PC-3 (cell line): ENCODE measurements at regions not wholly inside any gene's neighbourhood (a gene's known extent, or its start where the extent isn't known, plus 50 kb on each side); places are given as distances from the start of the nearest gene placed in this dataset.

Source experiments
- ATAC-seq: fragments of 200-7000 bp; cut with Tn5 transposase; 2 replicates; pipeline ENCODE4 v1.9.1; 2020; ENCODE audit warnings: mild to moderate bottlenecking, moderate library complexity
- BruUV-seq: library from RNA; stranded (reverse); fragments of 400-500 nt; replicated peaks from 2 replicates; lab custom pipeline; 2021; lab: Mats Ljungman, UMichigan
- CTCF ChIA-PET: fragments of 300-600 bp; sonication (Branson Sonifier 250); formaldehyde crosslinking; loops from one replicate; lab custom pipeline; 2022; ENCODE audit warnings: antibody characterized with exemption; lab: Charles Lee
- POLR2A ChIA-PET: fragments of 300-600 bp; sonication (Branson Sonifier 250); formaldehyde crosslinking; loops from one replicate; lab custom pipeline; 2022; ENCODE audit warnings: antibody characterized with exemption; ENCODE audit not compliant: unreplicated experiment; lab: Charles Lee
- DNase-seq: peaks from one replicate; pipeline ENCODE4 v3.0.0-alpha.2; 2015
- H2AFZ ChIP-seq: fragments of 300-600 bp; sonication (generic); 2 replicates; pipeline ENCODE4 v1.6.0; 2016; ENCODE audit warnings: antibody characterized with exemption, low read length
- H3F3A ChIP-seq: fragments of 300-600 bp; sonication (generic); one replicate; pipeline ENCODE4 v1.6.0; 2017; ENCODE audit warnings: antibody characterized with exemption, low read length, control low read depth, mild to moderate bottlenecking; ENCODE audit not compliant: unreplicated experiment
- H3K27ac ChIP-seq: fragments of 300-600 bp; sonication (generic); 2 replicates; pipeline ENCODE4 v1.5.1; 2016; ENCODE audit warnings: mild to moderate bottlenecking, low read length
- H3K27me3 ChIP-seq: fragments of 300-600 bp; sonication (generic); 2 replicates; pipeline ENCODE4 v1.6.1; 2016; ENCODE audit warnings: low read length, mixed read lengths
- H3K36me3 ChIP-seq: fragments of 300-600 bp; sonication (generic); 2 replicates; pipeline ENCODE4 v1.6.1; 2016; ENCODE audit warnings: low read depth, mixed run types, low read length, mixed read lengths
- H3K4me1 ChIP-seq: fragments of 300-600 bp; sonication (generic); 2 replicates; pipeline ENCODE4 v1.5.1; 2016; ENCODE audit warnings: low read length; ENCODE audit not compliant: insufficient read depth
- H3K4me2 ChIP-seq: fragments of 300-600 bp; sonication (generic); 2 replicates; pipeline ENCODE4 v1.6.0; 2016; ENCODE audit warnings: low read length
- H3K4me3 ChIP-seq: fragments of 300-600 bp; sonication (generic); 2 replicates; pipeline ENCODE4 v1.5.1; 2016; ENCODE audit warnings: mild to moderate bottlenecking, low read length, mixed read lengths
- H3K79me2 ChIP-seq: fragments of 300-600 bp; sonication (generic); 2 replicates; pipeline ENCODE4 v1.6.1; 2017; ENCODE audit warnings: low read length, mixed read lengths
- H3K9ac ChIP-seq: fragments of 300-600 bp; sonication (generic); 2 replicates; pipeline ENCODE4 v1.6.0; 2016; ENCODE audit warnings: mild to moderate bottlenecking, low read length
- H3K9me2 ChIP-seq: fragments of 300-600 bp; sonication (generic); replicated peaks from 2 replicates; pipeline ENCODE4 v1.6.1; 2016; ENCODE audit warnings: mixed run types, low read length, mixed read lengths
- H3K9me3 ChIP-seq: fragments of 300-600 bp; sonication (generic); 2 replicates; pipeline ENCODE4 v1.6.1; 2016; ENCODE audit warnings: low read length, mixed read lengths
- H4K20me1 ChIP-seq: fragments of 300-600 bp; sonication (generic); 2 replicates; pipeline ENCODE4 v1.6.1; 2016; ENCODE audit warnings: low read length, mixed read lengths
- EZH2 ChIP-seq: fragments of 300-600 bp; sonication (generic); IDR thresholded peaks from one replicate; pipeline ENCODE4 v1.6.1; 2017; ENCODE audit warnings: antibody characterized with exemption, mild to moderate bottlenecking, low read length; ENCODE audit not compliant: unreplicated experiment
- EZH2phosphoT487 ChIP-seq: fragments of 300-600 bp; sonication (generic); IDR thresholded peaks from 2 replicates; pipeline ENCODE4 v1.6.1; 2018; ENCODE audit warnings: mild to moderate bottlenecking, antibody characterized with exemption, low read length, borderline replicate concordance
- intact Hi-C: fragments of 100-400 bp; cut with micrococcal nuclease; formaldehyde crosslinking; loops from 2 replicates; pipeline ENCODE4 v1.9.0; 2023
- TF ChIP-seq, protein P1 (sequence below): fragments of 300-600 bp; sonication (generic); conservative IDR thresholded peaks from 2 replicates; pipeline ENCODE4 v1.5.1; 2017; ENCODE audit warnings: antibody characterized with exemption, low read depth, mild to moderate bottlenecking, low read length

GRCh38 chr14:61625165-61625564 is 70.1 kb upstream of the HIF1A start:
- TF ChIP-seq EZH2phosphoT487 (no peak), EZH2 (no peak)
- TF ChIP-seq, protein P1, sequence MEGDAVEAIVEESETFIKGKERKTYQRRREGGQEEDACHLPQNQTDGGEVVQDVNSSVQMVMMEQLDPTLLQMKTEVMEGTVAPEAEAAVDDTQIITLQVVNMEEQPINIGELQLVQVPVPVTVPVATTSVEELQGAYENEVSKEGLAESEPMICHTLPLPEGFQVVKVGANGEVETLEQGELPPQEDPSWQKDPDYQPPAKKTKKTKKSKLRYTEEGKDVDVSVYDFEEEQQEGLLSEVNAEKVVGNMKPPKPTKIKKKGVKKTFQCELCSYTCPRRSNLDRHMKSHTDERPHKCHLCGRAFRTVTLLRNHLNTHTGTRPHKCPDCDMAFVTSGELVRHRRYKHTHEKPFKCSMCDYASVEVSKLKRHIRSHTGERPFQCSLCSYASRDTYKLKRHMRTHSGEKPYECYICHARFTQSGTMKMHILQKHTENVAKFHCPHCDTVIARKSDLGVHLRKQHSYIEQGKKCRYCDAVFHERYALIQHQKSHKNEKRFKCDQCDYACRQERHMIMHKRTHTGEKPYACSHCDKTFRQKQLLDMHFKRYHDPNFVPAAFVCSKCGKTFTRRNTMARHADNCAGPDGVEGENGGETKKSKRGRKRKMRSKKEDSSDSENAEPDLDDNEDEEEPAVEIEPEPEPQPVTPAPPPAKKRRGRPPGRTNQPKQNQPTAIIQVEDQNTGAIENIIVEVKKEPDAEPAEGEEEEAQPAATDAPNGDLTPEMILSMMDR = no peak
- Histone ChIP-seq H3K27ac (no peak overlapping the region), H4K20me1 (no peaks in the 10 kb centered on the region), H3K9me3 (no peaks in the 10 kb centered on the region), H3K9ac (no peak overlapping the region), H3K27me3 (no peaks in the 10 kb centered on the region), H3F3A (no peaks in the 10 kb centered on the region), H3K9me2 (0 out of 2 replicates have a peak, but pooled peaks cover 4% of the 10 kb centered on the region), H3K36me3 (no peaks in the 10 kb centered on the region), H3K4me2 (no peak overlapping the region), H2AFZ (peak overlapping the region; percentile 54), H3K4me3 (no peak overlapping the region), H3K79me2 (no peaks in the 10 kb centered on the region), H3K4me1 (peaks cover 33% of the 10 kb centered on the region)
- BruUV-seq = no TSS peak
- intact Hi-C loops = no loop called here
- peak; percentile 61 for DNase-seq
- peak; percentile 36 for ATAC-seq
- CTCF ChIA-PET = no interaction called here
- POLR2A ChIA-PET = no interaction called here

GRCh38 chr14:61627612-61628011 is 67.7 kb upstream of the HIF1A start:
- Histone ChIP-seq H2AFZ (no peak overlapping the region), H3K9me3 (no peaks in the 10 kb centered on the region), H3K36me3 (no peaks in the 10 kb centered on the region), H4K20me1 (no peaks in the 10 kb centered on the region), H3K4me3 (no peak overlapping the region), H3F3A (no peaks in the 10 kb centered on the region), H3K9ac (no peak overlapping the region), H3K27me3 (no peaks in the 10 kb centered on the region), H3K27ac (no peak overlapping the region), H3K79me2 (no peaks in the 10 kb centered on the region), H3K4me2 (no peak overlapping the region), H3K9me2 (0 out of 2 replicates have a peak, but pooled peaks cover 4% of the 10 kb centered on the region), H3K4me1 (peaks cover 29% of the 10 kb centered on the region)
- BruUV-seq = no TSS peak
- ATAC-seq (no peak), DNase-seq (no peak)
- POLR2A ChIA-PET = no interaction called here
- CTCF ChIA-PET = no interaction called here
- TF ChIP-seq EZH2 = no peak
- TF ChIP-seq EZH2phosphoT487 = no peak
- TF ChIP-seq, protein P1 = no peak
- intact Hi-C loops = no loop called here

DNA sequence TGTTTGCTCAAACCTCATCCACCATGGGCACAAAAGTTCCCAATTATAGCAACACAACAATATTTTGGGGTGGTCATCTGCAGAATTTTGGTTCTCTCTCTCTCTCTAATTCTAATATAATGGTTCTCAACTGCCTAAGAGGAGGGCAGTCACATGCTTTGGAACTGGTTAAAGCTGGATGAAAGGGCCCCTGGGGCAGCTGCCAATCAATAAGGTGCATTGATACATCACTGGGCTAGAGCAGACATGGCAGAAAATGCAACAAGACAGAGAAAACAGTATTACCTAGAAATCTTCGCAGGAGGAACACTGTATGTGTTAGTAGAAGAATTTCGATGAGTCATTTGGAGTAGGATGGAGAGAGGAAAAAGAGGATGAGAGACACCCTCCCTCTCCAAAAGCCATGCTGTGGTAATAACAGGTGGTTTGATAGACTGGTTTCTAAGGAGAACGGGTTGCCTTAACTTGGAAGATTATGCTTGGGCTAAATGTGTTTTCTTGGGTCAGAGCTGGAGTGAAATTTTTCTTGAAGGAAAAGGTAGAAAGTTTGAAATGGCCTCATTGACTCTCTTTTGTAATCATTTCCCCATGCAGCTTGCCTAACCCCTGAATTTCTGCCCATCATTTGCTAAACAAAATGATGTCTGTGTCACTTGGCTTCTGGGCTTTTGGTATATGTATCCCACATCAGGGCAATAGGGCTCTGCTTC is 67.1 kb upstream of the HIF1A start:
- POLR2A ChIA-PET = no interaction called here
- no peak overlapping the region for H3K4me2 ChIP-seq

More for the DNA sequence above, 67.1 kb upstream of the HIF1A start:
- Histone ChIP-seq H4K20me1 (no peaks in the 10 kb centered on the region), H3K4me3 (no peak overlapping the region), H3K9me2 (0 out of 2 replicates have a peak, but pooled peaks cover 4% of the 10 kb centered on the region), H2AFZ (no peak overlapping the region), H3K9ac (no peak overlapping the region), H3K27me3 (no peaks in the 10 kb centered on the region), H3K36me3 (no peaks in the 10 kb centered on the region), H3K9me3 (no peaks in the 10 kb centered on the region), H3K79me2 (no peaks in the 10 kb centered on the region), H3K4me1 (peaks cover 29% of the 10 kb centered on the region), H3K27ac (no peak overlapping the region), H3F3A (no peaks in the 10 kb centered on the region)
- no peak for TF ChIP-seq EZH2
- TF ChIP-seq EZH2phosphoT487 = no peak
- TF ChIP-seq, protein P1 = no peak
- CTCF ChIA-PET = no interaction called here
- DNase-seq (no peak), ATAC-seq (no peak)
- BruUV-seq = no TSS peak
- intact Hi-C loops = no loop called here
